HTR-8/SVneo (cell line): ENCODE measurements at regions not wholly inside any gene's neighbourhood (a gene's known extent, or its start where the extent isn't known, plus 50 kb on each side); places are given as distances from the start of the nearest gene placed in this dataset.
"Not testable (repeated sequence)": the region's sequence is repeated elsewhere in the genome, so short reads cannot be mapped to it uniquely, and the experiment has no call there.

Experiments
- DNase-seq: peaks from one replicate; pipeline ENCODE4 v3.0.0; 2011; ENCODE audit warnings: low spot score, mixed read lengths; ENCODE audit not compliant: insufficient read length
- FAIRE-seq: peaks from 2 replicates; lab custom pipeline; 2011; peaks lifted over from hg19 to GRCh38; lab: Jason Lieb, UNC

- not testable (repeated sequence) for FAIRE-seq, DNase-seq
Observed at GRCh38 chr21:35157374-35157773, 108.3 kb upstream of the RUNX1 start.

- no peak for DNase-seq
- FAIRE-seq, result no peak
Observed at GRCh38 chr21:35156293-35157278, 107.5 kb upstream of the RUNX1 start.

GRCh38 chr21:35154788-35155187 is 105.7 kb upstream of the RUNX1 start:
- DNase-seq (no peak), FAIRE-seq (no peak)

- DNase-seq, result no peak
- no peak for FAIRE-seq
Observed at GRCh38 chr21:35153671-35154070, 104.6 kb upstream of the RUNX1 start.

- DNase-seq, result no peak
- FAIRE-seq, result no peak
Observed at GRCh38 chr21:35150562-35151226, 101.6 kb upstream of the RUNX1 start.

- DNase-seq, result peak; percentile 29
- FAIRE-seq, result peak; percentile 13
Observed at GRCh38 chr21:35149698-35150097, 100.6 kb upstream of the RUNX1 start.

GRCh38 chr21:35147439-35147838 is 98.3 kb upstream of the RUNX1 start:
- no peak for DNase-seq
- no peak for FAIRE-seq

GRCh38 chr21:35145626-35146233 is 96.6 kb upstream of the RUNX1 start:
- FAIRE-seq (no peak), DNase-seq (no peak)

GRCh38 chr21:35144978-35145377 is 95.9 kb upstream of the RUNX1 start:
- DNase-seq (no peak), FAIRE-seq (no peak)

GRCh38 chr21:35142036-35142815 is 93.1 kb upstream of the RUNX1 start:
- DNase-seq (no peak), FAIRE-seq (no peak)

- FAIRE-seq (no peak), DNase-seq (no peak)
Observed at GRCh38 chr21:35139382-35139715, 90.2 kb upstream of the RUNX1 start.

- DNase-seq, result peak; percentile 76
Observed at GRCh38 chr21:35138665-35139381, 89.7 kb upstream of the RUNX1 start.

GRCh38 chr21:35136586-35137219 is 87.6 kb upstream of the RUNX1 start:
- DNase-seq (peak; percentile 58), FAIRE-seq (peak; percentile 13)

More at GRCh38 chr21:35138665-35139381, 89.7 kb upstream of the RUNX1 start:
- no peak for FAIRE-seq

GRCh38 chr21:35136106-35136505 is 87.0 kb upstream of the RUNX1 start:
- DNase-seq (no peak), FAIRE-seq (no peak)

GRCh38 chr21:35135481-35135880 is 86.4 kb upstream of the RUNX1 start:
- DNase-seq, result no peak
- FAIRE-seq, result no peak

- FAIRE-seq, result no peak
- no peak for DNase-seq
Observed at GRCh38 chr21:35134309-35134708, 85.2 kb upstream of the RUNX1 start.

GRCh38 chr21:35128536-35128935 is 79.4 kb upstream of the RUNX1 start:
- FAIRE-seq (no peak), DNase-seq (no peak)

- DNase-seq, result no peak
- FAIRE-seq, result no peak
Observed at GRCh38 chr21:35127851-35128250, 78.7 kb upstream of the RUNX1 start.

- FAIRE-seq (no peak), DNase-seq (no peak)
Observed at GRCh38 chr21:35127026-35127425, 77.9 kb upstream of the RUNX1 start.
